Fibroblast of lung (primary cell): ENCODE measurements at regions not wholly inside any gene's neighbourhood (a gene's known extent, or its start where the extent isn't known, plus 50 kb on each side); places are given as distances from the start of the nearest gene placed in this dataset.

ENCODE experiments used
- CTCF ChIP-seq, 2 donors: IDR thresholded peaks in 1 of 2; conservative IDR thresholded peaks in 1 of 2; 1 replicate in 1 of 2; 2 replicates in 1 of 2; pipeline ENCODE4 v1.5.1; 2011 to 2012; ENCODE audit warnings: low read length in 2 of 2, control low read depth in 1 of 2, inconsistent platforms in 1 of 2, low read depth in 1 of 2, mild to moderate bottlenecking in 1 of 2
- EZH2 ChIP-seq: IDR thresholded peaks from 2 replicates; pipeline ENCODE4 v1.5.1; 2012; ENCODE audit warnings: low read length, control low read depth, mild to moderate bottlenecking; ENCODE audit errors: missing control alignments

- TF ChIP-seq CTCF (conservative IDR thresholded peaks at IDR 0.05 in 1 of 2, IDR thresholded peaks at IDR 0.05 in 1 of 2; ENCODE audit: low read depth in 1 of 2, low read length in 2 of 2) (no peak), EZH2 (no peak)
Observed at GRCh38 chr13:58963321-58963720, 1200.4 kb downstream of the DIAPH3 start.
